GM12892 (cell line): ENCODE measurements at regions not wholly inside any gene's neighbourhood (a gene's known extent, or its start where the extent isn't known, plus 50 kb on each side); places are given as distances from the start of the nearest gene placed in this dataset.

ENCODE experiments used
- POLR2A ChIP-seq: IDR thresholded peaks from 2 replicates; pipeline ENCODE4 v1.6.1; 2011; ENCODE audit warnings: low read depth, low read length, control low read depth
- POLR2AphosphoS5 ChIP-seq: IDR thresholded peaks from 2 replicates; pipeline ENCODE4 v1.6.1; 2011; ENCODE audit warnings: low read depth, low read length, control low read depth

DNA sequence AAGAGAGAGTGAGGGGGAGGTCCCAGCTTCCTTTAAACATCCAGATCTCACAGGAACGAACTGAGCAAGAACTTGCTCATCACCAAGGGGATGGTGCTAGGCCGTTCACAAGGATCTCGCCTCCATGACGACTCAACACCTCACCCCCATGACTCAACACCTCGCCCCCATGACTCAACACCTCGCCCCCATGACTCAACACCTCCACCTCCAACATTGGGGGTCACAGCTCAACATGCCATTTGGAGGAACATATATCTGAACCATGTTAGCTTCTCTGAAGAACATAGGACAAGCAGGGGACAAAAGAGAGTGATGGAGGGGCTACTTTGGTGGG is 66.0 kb upstream of the LHX5 start:
- TF ChIP-seq POLR2AphosphoS5 = no peak
- no peak for TF ChIP-seq POLR2A
